Activated CD4-positive, alpha-beta T cell treated with anti-CD3 and anti-CD28 coated beads for 36 hours (primary cell): ENCODE measurements at regions not wholly inside any gene's neighbourhood (a gene's known extent, or its start where the extent isn't known, plus 50 kb on each side); places are given as distances from the start of the nearest gene placed in this dataset.
A peak's percentile ranks its signal among the peaks of the same experiment; 100 is the strongest.
"Not testable (repeated sequence)": the region's sequence is repeated elsewhere in the genome, so short reads cannot be mapped to it uniquely, and the experiment has no call there.

Source experiments
- ATAC-seq: fragments of 200-7000 bp; cut with Tn5 transposase; one replicate; pipeline ENCODE4 v1.10.0; 2021; ENCODE audit warnings: mild to moderate bottlenecking, moderate library complexity
- CTCF ChIA-PET: fragments of 350-600 bp; sonication (Branson Sonifier 250); formaldehyde crosslinking; loops from one replicate; lab custom pipeline; 2021; ENCODE audit warnings: antibody characterized with exemption; lab: Charles Lee
- POLR2A ChIA-PET: fragments of 350-600 bp; sonication (Branson Sonifier 250); formaldehyde crosslinking; loops from one replicate; lab custom pipeline; 2021; ENCODE audit warnings: antibody characterized with exemption, inconsistent platforms; lab: Charles Lee
- DNase-seq: peaks from one replicate; pipeline ENCODE4 v3.0.0-alpha.2; 2020
- H3K27ac Mint-ChIP-seq: one replicate; pipeline ENCODE4 v1.8.0; 2021; ENCODE audit warnings: mixed read lengths
- H3K27me3 Mint-ChIP-seq: one replicate; pipeline ENCODE4 v1.8.0; 2021; ENCODE audit warnings: mixed read lengths
- H3K36me3 Mint-ChIP-seq: one replicate; pipeline ENCODE4 v1.8.0; 2021; ENCODE audit warnings: low read depth, mixed read lengths
- H3K4me1 Mint-ChIP-seq: one replicate; pipeline ENCODE4 v1.8.0; 2021; ENCODE audit warnings: mixed read lengths
- H3K4me3 Mint-ChIP-seq: one replicate; pipeline ENCODE4 v1.8.0; 2021; ENCODE audit warnings: mild to moderate bottlenecking, moderate library complexity, mixed read lengths
- H3K9me3 Mint-ChIP-seq: one replicate; pipeline ENCODE4 v1.8.0; 2021; ENCODE audit warnings: low read depth, mixed read lengths
- intact Hi-C, 2 experiments: fragments of 100-400 bp; cut with DNase I in 1 of 2; cut with micrococcal nuclease in 1 of 2; formaldehyde crosslinking; loops; one replicate each; pipeline versions ENCODE4 v1.14.2 to v1.15.1; 2022 to 2024; cut with DNase I, micrococcal nuclease

- Mint-ChIP-seq H3K36me3 (no peaks in the 10 kb centered on the region), H3K27ac (no peak overlapping the region), H3K9me3 (no peaks in the 10 kb centered on the region), H3K4me3 (no peak overlapping the region), H3K4me1 (peaks cover 11% of the 10 kb centered on the region), H3K27me3 (no peaks in the 10 kb centered on the region)
- ChIA-PET POLR2A (no interaction called here), CTCF (interaction anchor here (0.9 kb wide), 1 partner anchor 15 kb away, joined by 3 read pairs; no protein-coding TSS in a partner anchor)
- DNase-seq (no peak), ATAC-seq (no peak)
- intact Hi-C loops = no loop called here
Observed at GRCh38 chr13:47892374-47892773, 108.7 kb downstream of the SUCLA2 start.

DNA sequence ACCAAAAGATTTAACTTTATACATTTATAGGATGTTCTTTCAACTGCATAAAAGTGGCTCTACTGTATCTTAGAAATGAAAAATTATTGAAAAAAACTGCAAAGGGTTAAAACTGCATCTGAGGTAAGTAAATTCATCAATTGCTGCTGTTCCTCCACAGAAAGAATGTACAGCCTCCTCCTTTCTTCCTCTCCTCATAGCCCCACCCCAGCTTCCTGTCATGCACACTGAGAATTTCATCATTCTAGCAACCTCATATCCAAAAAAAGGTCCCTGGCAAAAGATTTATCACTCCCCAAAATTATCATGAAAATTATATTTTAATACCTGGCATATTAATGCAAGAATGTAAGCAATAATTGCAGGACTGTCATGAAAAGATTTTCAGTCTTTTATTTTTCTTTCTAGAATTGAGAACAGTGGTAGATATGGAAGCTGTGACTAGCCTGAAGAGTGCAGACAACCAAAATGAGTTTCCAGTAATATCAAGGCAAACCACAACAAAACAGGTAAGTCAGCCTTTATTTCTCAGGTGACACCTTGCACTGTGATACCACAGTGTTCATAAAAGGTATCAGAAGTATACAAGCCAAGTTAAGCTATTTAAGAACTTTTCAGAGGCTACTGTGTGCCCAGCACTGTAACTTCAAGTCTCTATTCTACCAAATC is 110.8 kb downstream of the SUCLA2 start:
- DNase-seq = peak; percentile 31
- peak overlapping the region; percentile 47 for H3K4me3 Mint-ChIP-seq
- H3K4me1 Mint-ChIP-seq = peaks cover 11% of the 10 kb centered on the region
- H3K9me3 Mint-ChIP-seq = no peaks in the 10 kb centered on the region
- intact Hi-C loops = no loop called here
- CTCF ChIA-PET = no interaction called here
- no peaks in the 10 kb centered on the region for H3K27me3 Mint-ChIP-seq
- POLR2A ChIA-PET = interaction anchor here (0.7 kb wide), 1 partner anchor 16 kb away, joined by 3 read pairs; no protein-coding TSS in a partner anchor
- H3K36me3 Mint-ChIP-seq = no peaks in the 10 kb centered on the region
- peak overlapping the region; percentile 73 for H3K27ac Mint-ChIP-seq
- peak; percentile 84 for ATAC-seq

DNA sequence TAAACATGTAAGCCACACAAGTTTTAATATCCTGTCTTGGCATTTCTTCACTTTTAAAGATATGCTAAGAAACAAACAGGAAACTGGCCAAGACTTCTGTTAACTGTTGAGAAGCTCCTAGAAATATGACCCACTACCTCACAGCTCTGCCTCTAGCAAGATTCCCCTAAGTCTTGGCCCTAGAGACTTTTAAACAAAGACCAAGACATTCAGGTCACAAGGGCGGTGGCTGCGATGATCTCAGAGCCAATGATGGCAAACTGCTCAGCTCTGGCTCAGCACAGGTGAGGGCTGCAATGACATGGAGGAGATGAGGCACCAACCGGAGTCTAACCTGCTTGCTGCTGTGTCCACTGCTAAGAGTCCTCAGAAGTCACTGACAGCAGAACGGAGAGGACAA is 114.8 kb downstream of the SUCLA2 start:
- no peaks in the 10 kb centered on the region for H3K9me3 Mint-ChIP-seq
- ChIA-PET POLR2A (no interaction called here), CTCF (no interaction called here)
- no peak overlapping the region for H3K4me3 Mint-ChIP-seq
- H3K4me1 Mint-ChIP-seq = peaks cover 8% of the 10 kb centered on the region
- DNase-seq (no peak), ATAC-seq (no peak)
- no peaks in the 10 kb centered on the region for H3K27me3 Mint-ChIP-seq
- no peak overlapping the region for H3K27ac Mint-ChIP-seq
- intact Hi-C loops = no loop called here
- no peaks in the 10 kb centered on the region for H3K36me3 Mint-ChIP-seq

DNA sequence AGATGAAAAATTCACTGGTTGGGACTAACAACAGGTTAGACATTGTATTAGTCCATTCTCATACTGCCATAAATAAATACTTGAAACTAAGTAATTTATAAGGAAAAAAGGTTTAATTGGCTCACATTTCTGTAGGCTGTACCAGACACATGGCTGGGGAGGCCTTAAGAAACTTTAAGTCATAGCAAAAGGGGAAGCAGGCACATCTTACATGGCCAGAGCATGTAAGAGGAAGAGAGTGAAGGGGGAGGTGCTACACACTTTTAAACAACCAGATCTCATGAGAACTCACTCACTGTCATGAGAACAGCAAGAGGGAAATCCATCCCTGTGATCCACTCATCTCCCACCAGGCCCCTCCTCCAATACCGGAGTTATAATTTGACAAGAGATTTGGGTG is 125.9 kb downstream of the SUCLA2 start:
- no peak overlapping the region for H3K4me3 Mint-ChIP-seq
- CTCF ChIA-PET = no interaction called here
- H3K4me1 Mint-ChIP-seq = no peaks in the 10 kb centered on the region
- H3K36me3 Mint-ChIP-seq = peaks cover 7% of the 10 kb centered on the region
- no peaks in the 10 kb centered on the region for H3K27me3 Mint-ChIP-seq
- no peak overlapping the region for H3K27ac Mint-ChIP-seq
- POLR2A ChIA-PET = no interaction called here
- intact Hi-C loops = no loop called here
- ATAC-seq (no peak), DNase-seq (no peak)
- H3K9me3 Mint-ChIP-seq = peaks cover 12% of the 10 kb centered on the region

- H3K4me1 Mint-ChIP-seq, intact Hi-C loops, ATAC-seq: not testable (repeated sequence)
Observed at GRCh38 chr13:47873987-47874386, 127.1 kb downstream of the SUCLA2 start.

DNA sequence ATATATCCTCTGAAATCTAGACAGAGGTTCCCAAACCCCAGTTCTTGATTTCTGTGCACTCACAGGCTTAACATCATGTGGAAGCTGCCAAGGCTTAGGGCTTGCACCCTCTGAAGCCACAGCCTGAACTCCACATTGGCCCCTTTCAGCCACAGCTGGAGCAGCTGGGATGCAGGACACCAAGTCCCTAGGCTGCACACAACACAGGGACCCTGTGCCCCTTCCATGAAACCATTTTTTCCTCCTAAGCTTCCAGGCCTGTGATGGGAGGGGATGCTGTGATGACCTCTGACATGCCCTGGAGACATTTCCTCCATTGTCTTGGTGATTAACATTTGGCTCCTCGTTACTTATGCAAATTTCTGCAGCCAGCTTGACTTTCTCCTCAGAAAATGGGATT is 127.8 kb downstream of the SUCLA2 start:
- DNase-seq, H3K27me3 Mint-ChIP-seq, intact Hi-C loops, H3K4me3 Mint-ChIP-seq, POLR2A ChIA-PET, H3K27ac Mint-ChIP-seq, H3K36me3 Mint-ChIP-seq, CTCF ChIA-PET, ATAC-seq, H3K4me1 Mint-ChIP-seq: not testable (repeated sequence)
- peaks cover 12% of the 10 kb centered on the region for H3K9me3 Mint-ChIP-seq

More at GRCh38 chr13:47873987-47874386, 127.1 kb downstream of the SUCLA2 start:
- DNase-seq, H3K27me3 Mint-ChIP-seq, CTCF ChIA-PET, H3K36me3 Mint-ChIP-seq, H3K27ac Mint-ChIP-seq, POLR2A ChIA-PET, H3K4me3 Mint-ChIP-seq: not testable (repeated sequence)
- peaks cover 12% of the 10 kb centered on the region for H3K9me3 Mint-ChIP-seq

DNA sequence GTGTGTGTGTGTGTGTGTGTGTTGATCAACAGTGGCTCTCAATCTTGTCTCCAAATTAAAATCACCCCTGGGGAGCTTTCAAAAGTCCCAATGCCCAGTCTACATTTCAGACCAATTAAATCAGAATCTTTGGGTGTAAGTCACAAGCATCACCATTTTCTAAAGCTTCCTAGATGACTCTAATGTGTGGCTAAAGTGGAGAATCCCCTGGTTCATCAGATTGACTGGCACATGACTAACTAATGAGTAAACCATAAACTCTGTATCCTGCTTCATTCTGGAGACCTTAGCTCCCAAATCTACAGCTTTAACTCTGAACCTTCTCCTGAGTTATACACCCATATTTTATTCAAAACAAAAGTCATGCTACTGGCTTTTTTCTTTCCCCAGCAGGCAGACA is 131.3 kb downstream of the SUCLA2 start:
- intact Hi-C loops = no loop called here
- ChIA-PET CTCF (no interaction called here), POLR2A (no interaction called here)

DNA sequence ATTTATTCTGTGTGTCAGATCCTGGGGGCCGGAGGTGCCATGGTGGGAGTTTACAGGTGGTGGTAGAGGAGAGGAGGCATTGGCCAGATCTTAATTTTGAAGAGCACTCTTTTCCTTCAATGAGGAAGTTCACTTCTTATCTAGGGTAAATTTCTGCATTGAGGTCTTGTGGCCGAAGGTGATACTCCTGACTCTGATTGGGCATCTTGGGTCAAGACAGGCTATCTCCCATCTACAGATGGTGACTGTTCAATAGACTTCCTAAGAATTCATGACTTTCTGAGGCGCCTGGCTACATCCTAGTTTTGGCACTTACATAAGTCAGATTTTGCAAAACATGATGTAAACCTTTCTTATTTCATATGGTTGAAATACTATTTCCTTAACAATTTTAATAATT is 135.2 kb downstream of the SUCLA2 start:
- Mint-ChIP-seq H3K4me3 (no peak overlapping the region), H3K9me3 (no peaks in the 10 kb centered on the region), H3K27ac (no peak overlapping the region), H3K36me3 (no peaks in the 10 kb centered on the region), H3K27me3 (peaks cover 2% of the 10 kb centered on the region), H3K4me1 (no peaks in the 10 kb centered on the region)
- DNase-seq = no peak
- ChIA-PET POLR2A (no interaction called here), CTCF (no interaction called here)
- intact Hi-C loops = no loop called here
- ATAC-seq = no peak

More for the DNA sequence above, 131.3 kb downstream of the SUCLA2 start:
- Mint-ChIP-seq H3K27ac (no peak overlapping the region), H3K27me3 (peaks cover 2% of the 10 kb centered on the region), H3K4me3 (no peak overlapping the region), H3K9me3 (peaks cover 9% of the 10 kb centered on the region), H3K36me3 (peaks cover 7% of the 10 kb centered on the region), H3K4me1 (no peaks in the 10 kb centered on the region)
- DNase-seq (no peak), ATAC-seq (no peak)

DNA sequence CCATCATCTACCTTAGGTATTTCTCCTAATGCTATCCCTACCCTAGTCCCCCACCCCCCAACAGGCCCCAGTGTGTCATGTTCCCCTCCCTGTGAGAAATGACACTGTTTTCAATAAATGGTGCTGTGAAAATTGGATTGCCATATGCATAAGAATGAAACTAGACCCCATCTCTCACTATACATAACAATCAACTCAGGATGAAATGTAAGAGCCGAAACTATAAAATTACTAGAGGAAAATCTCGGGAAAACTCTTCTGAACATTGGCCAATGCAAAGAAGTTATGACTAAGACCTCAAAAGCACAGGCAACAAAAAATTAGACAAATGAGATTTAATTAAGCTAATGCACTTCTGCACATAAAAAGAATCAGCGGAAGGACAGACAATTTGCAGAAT is 138.2 kb downstream of the SUCLA2 start:
- Mint-ChIP-seq H3K36me3 (no peaks in the 10 kb centered on the region), H3K27me3 (peaks cover 2% of the 10 kb centered on the region), H3K27ac (no peak overlapping the region), H3K4me3 (no peak overlapping the region), H3K9me3 (no peaks in the 10 kb centered on the region), H3K4me1 (no peaks in the 10 kb centered on the region)
- ATAC-seq (no peak), DNase-seq (no peak)
- ChIA-PET POLR2A (no interaction called here), CTCF (no interaction called here)
- intact Hi-C loops = no loop called here

DNA sequence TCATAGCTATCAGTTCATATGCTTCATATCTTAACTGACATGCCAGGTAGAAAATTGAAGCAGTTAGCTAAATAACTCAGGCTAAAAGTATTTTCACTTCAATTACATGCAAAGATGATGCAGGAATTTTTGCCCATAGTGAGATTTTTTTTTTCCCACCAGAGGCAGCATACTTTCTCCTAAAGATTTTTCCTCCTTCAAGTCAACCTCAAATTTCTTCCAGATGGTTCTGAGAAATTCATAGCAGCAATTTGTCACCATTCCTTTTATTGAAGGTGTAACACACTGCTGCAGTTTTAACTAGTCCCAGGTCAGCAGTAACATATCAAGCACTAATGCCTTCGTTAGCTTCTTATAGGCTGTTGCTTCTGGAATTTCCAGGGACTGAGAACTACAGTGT is 141.9 kb downstream of the SUCLA2 start:
- Mint-ChIP-seq H3K36me3 (no peaks in the 10 kb centered on the region), H3K4me3 (no peak overlapping the region), H3K27me3 (no peaks in the 10 kb centered on the region), H3K9me3 (no peaks in the 10 kb centered on the region), H3K27ac (no peak overlapping the region), H3K4me1 (no peaks in the 10 kb centered on the region)
- DNase-seq (no peak), ATAC-seq (no peak)
- intact Hi-C loops = no loop called here
- ChIA-PET CTCF (interaction anchor here (0.7 to 1.2 kb wide), 2 partner anchors 19 to 245 kb away, joined by 3 read pairs; no protein-coding TSS in a partner anchor), POLR2A (no interaction called here)

DNA sequence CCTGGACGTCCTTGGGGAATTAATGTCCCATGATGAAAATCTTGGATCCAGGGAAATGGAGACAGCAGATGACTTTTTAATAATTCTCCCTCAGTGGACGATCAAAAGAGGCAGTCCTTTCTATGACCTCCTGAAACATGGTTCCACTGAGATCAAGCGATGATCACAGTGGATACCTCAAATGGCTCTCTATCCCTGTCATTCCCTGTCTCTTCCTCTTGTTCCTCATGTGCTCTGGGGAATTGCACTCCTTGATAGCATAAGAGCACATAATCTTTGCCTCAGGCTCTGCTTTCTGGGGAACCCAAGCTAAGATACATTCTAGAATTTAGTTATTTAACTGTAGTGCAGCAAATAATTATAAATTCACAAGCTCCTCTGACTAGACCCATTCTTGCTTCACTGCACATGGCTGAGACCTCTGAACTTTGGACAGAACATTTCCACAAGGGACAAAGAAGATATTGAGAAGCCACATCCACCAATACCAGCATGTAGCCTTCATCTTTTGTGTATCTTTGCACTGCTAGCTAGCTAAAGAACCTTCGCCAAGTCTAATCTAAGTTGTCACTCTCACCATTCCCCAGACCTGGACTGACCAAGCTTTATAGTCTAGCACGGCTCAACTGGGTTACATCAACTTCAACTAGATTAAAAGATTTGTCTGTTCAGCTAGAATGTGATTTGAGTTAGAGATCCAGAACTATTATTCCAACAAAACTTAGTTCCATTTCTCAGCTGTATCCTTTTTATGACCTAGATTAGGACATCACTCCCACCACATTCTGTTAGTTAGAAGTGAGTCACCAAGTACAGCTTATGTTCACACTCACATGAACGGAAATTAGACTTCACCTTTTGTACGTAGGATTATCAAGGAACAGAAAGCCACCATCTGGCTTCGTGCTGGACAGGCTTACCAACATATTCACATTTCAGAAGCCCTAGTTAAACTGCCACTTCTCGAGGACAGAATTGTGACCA is 142.7 kb downstream of the SUCLA2 start:
- DNase-seq (no peak), ATAC-seq (no peak)
- intact Hi-C loops = no loop called here
- CTCF ChIA-PET = interaction anchor here (0.6 to 0.7 kb wide), 2 partner anchors 245 to 493 kb away, joined by 3 read pairs; no protein-coding TSS in a partner anchor
- Mint-ChIP-seq H3K27me3 (no peaks in the 10 kb centered on the region), H3K4me3 (no peak overlapping the region), H3K9me3 (no peaks in the 10 kb centered on the region), H3K27ac (no peak overlapping the region), H3K36me3 (no peaks in the 10 kb centered on the region), H3K4me1 (no peaks in the 10 kb centered on the region)
- POLR2A ChIA-PET = no interaction called here
